PC-3 (cell line): ENCODE measurements at regions not wholly inside any gene's neighbourhood (a gene's known extent, or its start where the extent isn't known, plus 50 kb on each side); places are given as distances from the start of the nearest gene placed in this dataset.

Experiments
- CTCF ChIP-seq: fragments of 300-600 bp; sonication (generic); conservative IDR thresholded peaks from 2 replicates; pipeline ENCODE4 v1.5.1; 2017; ENCODE audit warnings: antibody characterized with exemption, low read depth, mild to moderate bottlenecking, low read length
- EZH2 ChIP-seq: fragments of 300-600 bp; sonication (generic); IDR thresholded peaks from one replicate; pipeline ENCODE4 v1.6.1; 2017; ENCODE audit warnings: antibody characterized with exemption, mild to moderate bottlenecking, low read length; ENCODE audit not compliant: unreplicated experiment
- EZH2phosphoT487 ChIP-seq: fragments of 300-600 bp; sonication (generic); IDR thresholded peaks from 2 replicates; pipeline ENCODE4 v1.6.1; 2018; ENCODE audit warnings: mild to moderate bottlenecking, antibody characterized with exemption, low read length, borderline replicate concordance

GRCh38 chr13:28548468-28548867, 53.5 kb upstream of the FLT1 start:
- TF ChIP-seq CTCF (no peak), EZH2phosphoT487 (no peak), EZH2 (no peak)
